ENCODE measurements at regions not wholly inside any gene's neighbourhood (a gene's known extent, or its start where the extent isn't known, plus 50 kb on each side); places are given as distances from the start of the nearest gene placed in this dataset.

- no CpG with 5 or more reads among the region's 2 CpGs for WGBS (ENCODE audit: insufficient coverage)
- no peak for DNase-seq
- Histone ChIP-seq H2AFZ (ENCODE audit: insufficient read depth, low read depth, low read length, poor library complexity, severe bottlenecking) (no peak overlapping the region), H3K27me3 (ENCODE audit: control insufficient read depth in 2 of 2, insufficient read depth in 2 of 2, low read length in 2 of 2) (no peaks in the 10 kb centered on the region), H3K36me3 (replicated peaks in 1 of 2; ENCODE audit: control insufficient read depth in 1 of 2, insufficient read depth in 2 of 2, low read length in 2 of 2) (no peaks in the 10 kb centered on the region), H3K4me3 (replicated peaks in 1 of 3; ENCODE audit: low read depth in 2 of 3, low read length in 3 of 3) (no peak overlapping the region), H4K20me1 (ENCODE audit: insufficient read depth, low read length) (no peaks in the 10 kb centered on the region), H3K79me2 (ENCODE audit: insufficient read depth, low read length) (no peaks in the 10 kb centered on the region), H3K4me2 (replicated peaks; ENCODE audit: extremely low read depth, low read length, poor library complexity, severe bottlenecking) (no peak overlapping the region), H3K27ac (ENCODE audit: low read depth in 1 of 2, low read length in 2 of 2) (no peak overlapping the region), H3K4me1 (ENCODE audit: control insufficient read depth in 1 of 2, insufficient read depth in 2 of 2, low read length in 2 of 2) (no peaks in the 10 kb centered on the region), H3K9me3 (replicated peaks in 1 of 2; ENCODE audit: control insufficient read depth in 1 of 2, insufficient read depth in 1 of 2, low read length in 2 of 2) (no peaks in the 10 kb centered on the region), H3K9ac (ENCODE audit: insufficient read depth, low read length, poor library complexity, severe bottlenecking) (no peak overlapping the region)
- no peak overlapping the region for H3K27ac Mint-ChIP-seq
- peaks cover 0 to 4% (median 2%) of the 10 kb centered on the region in 3 donors for H3K27me3 Mint-ChIP-seq (ENCODE audit: low read depth in 3 of 3)
- no peaks in the 10 kb centered on the region for H3K4me1 Mint-ChIP-seq
- H3K36me3 Mint-ChIP-seq, result no peaks in the 10 kb centered on the region
- TF ChIP-seq CTCF (IDR thresholded peaks at IDR 0.05), result no peak
- intact Hi-C loops (cut with micrococcal nuclease), result no loop called here
- no peak overlapping the region for H3K4me3 Mint-ChIP-seq
- peaks cover 0 to 6% (median 3%) of the 10 kb centered on the region in 7 donors for H3K9me3 Mint-ChIP-seq
Observed at GRCh38 chr1:55943012-55943411, 636.4 kb downstream of the PLPP3 start.

- Mint-ChIP-seq H3K9me3 (peaks cover under 1 to 8% (median 4%) of the 10 kb centered on the region in 7 donors), H3K4me3 (no peak overlapping the region), H3K36me3 (no peaks in the 10 kb centered on the region), H3K27ac (no peak overlapping the region), H3K4me1 (no peaks in the 10 kb centered on the region), H3K27me3 (ENCODE audit: low read depth in 3 of 3) (peaks cover 0 to 4% (median 0%) of the 10 kb centered on the region in 3 donors)
- H4K20me1 ChIP-seq (ENCODE audit: insufficient read depth, low read length), result no peaks in the 10 kb centered on the region
- no peaks in the 10 kb centered on the region for H3K79me2 ChIP-seq (ENCODE audit: insufficient read depth, low read length)
- WGBS (ENCODE audit: insufficient coverage), result 100% methylated on average over 1 of the region's 1 CpG
- no peak overlapping the region for H3K27ac ChIP-seq (ENCODE audit: low read depth in 1 of 2, low read length in 2 of 2)
- no peak for TF ChIP-seq CTCF (IDR thresholded peaks at IDR 0.05)
- H3K36me3 ChIP-seq (replicated peaks in 1 of 2; ENCODE audit: control insufficient read depth in 1 of 2, insufficient read depth in 2 of 2, low read length in 2 of 2), result no peaks in the 10 kb centered on the region
- H3K27me3 ChIP-seq (ENCODE audit: control insufficient read depth in 2 of 2, insufficient read depth in 2 of 2, low read length in 2 of 2), result no peaks in the 10 kb centered on the region
- no peak overlapping the region for H2AFZ ChIP-seq (ENCODE audit: insufficient read depth, low read depth, low read length, poor library complexity, severe bottlenecking)
- H3K9me3 ChIP-seq (replicated peaks in 1 of 2; ENCODE audit: control insufficient read depth in 1 of 2, insufficient read depth in 1 of 2, low read length in 2 of 2), result no peaks in the 10 kb centered on the region
- no peak for DNase-seq
- no peak overlapping the region for H3K9ac ChIP-seq (ENCODE audit: insufficient read depth, low read length, poor library complexity, severe bottlenecking)
- no peak overlapping the region for H3K4me2 ChIP-seq (replicated peaks; ENCODE audit: extremely low read depth, low read length, poor library complexity, severe bottlenecking)
- intact Hi-C loops (cut with micrococcal nuclease), result no loop called here
- H3K4me3 ChIP-seq (replicated peaks in 1 of 3; ENCODE audit: low read depth in 2 of 3, low read length in 3 of 3), result no peak overlapping the region
- H3K4me1 ChIP-seq (ENCODE audit: control insufficient read depth in 1 of 2, insufficient read depth in 2 of 2, low read length in 2 of 2), result no peaks in the 10 kb centered on the region
Observed at GRCh38 chr1:55939866-55940265, 639.5 kb downstream of the PLPP3 start.

Data from CD14-positive monocyte (primary cell).